ENCODE measurements at regions not wholly inside any gene's neighbourhood (a gene's known extent, or its start where the extent isn't known, plus 50 kb on each side); places are given as distances from the start of the nearest gene placed in this dataset.

DNA sequence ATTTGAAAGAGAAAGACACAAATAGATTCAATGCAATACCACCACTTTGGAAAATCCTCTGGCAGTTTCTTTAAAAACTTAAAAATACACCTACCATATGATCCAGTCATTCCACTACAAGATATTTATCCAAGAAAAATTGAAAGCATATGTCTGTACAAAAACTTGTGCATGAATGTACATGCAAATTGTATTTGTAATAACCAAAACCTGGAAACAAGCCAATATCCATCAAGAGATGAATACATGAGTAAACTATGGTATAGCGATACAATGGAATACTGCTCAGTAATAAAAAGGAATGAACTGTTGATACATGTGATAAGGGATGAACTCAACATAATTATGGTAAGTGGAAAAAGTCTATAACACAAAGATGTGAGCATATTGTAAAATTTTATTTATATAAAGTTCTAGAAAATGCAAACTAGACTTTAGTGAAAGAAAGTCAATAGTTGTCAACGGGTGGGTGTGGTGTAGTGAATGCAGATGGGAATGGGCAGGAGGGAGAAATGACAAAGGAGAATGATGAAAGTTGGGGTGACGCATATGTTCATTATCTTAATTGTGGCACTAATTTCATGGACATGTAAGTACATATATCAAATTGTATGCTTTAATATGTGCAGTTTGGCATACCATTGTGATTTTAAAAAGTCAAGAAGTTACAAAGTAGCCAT lies 347.5 kb downstream of the SAMD5 start:
- no peak overlapping the region for H3K4ac ChIP-seq (replicated peaks; ENCODE audit: insufficient read length, low read depth, low read length)
- no peak overlapping the region for H2BK20ac ChIP-seq (ENCODE audit: low read length)
- H4K8ac ChIP-seq (ENCODE audit: extremely low read depth, insufficient read depth, low read length): no peak overlapping the region
- no peaks in the 10 kb centered on the region for H4K20me1 ChIP-seq (replicated peaks in 1 of 2; ENCODE audit: control insufficient read depth in 1 of 2, insufficient read depth in 2 of 2, low read length in 2 of 2)
- H3K27ac ChIP-seq (ENCODE audit: low read depth, low read length): no peak overlapping the region
- H3K4me1 ChIP-seq (replicated peaks in 1 of 4; ENCODE audit: control insufficient read depth in 3 of 4, insufficient read depth in 4 of 4, low read length in 3 of 4): no peaks in the 10 kb centered on the region
- no peak for DNase-seq (ENCODE audit: low read depth in 1 of 2, low spot score in 2 of 2)
- no peak overlapping the region for H2BK15ac ChIP-seq (ENCODE audit: low read length)
- H2AFZ ChIP-seq (ENCODE audit: low read length): no peak overlapping the region
- H3K14ac ChIP-seq (ENCODE audit: insufficient read length): no peak overlapping the region
- POLR2A ChIA-PET (ENCODE audit: partially characterized antibody): no interaction called here
- no peaks in the 10 kb centered on the region for H3K79me2 ChIP-seq (ENCODE audit: control insufficient read depth in 1 of 2, insufficient read depth in 2 of 2, low read length in 2 of 2)
- no peak overlapping the region for H2BK5ac ChIP-seq (ENCODE audit: low read depth, low read length)
- no peak overlapping the region for H2BK120ac ChIP-seq (replicated peaks; ENCODE audit: low read depth, low read length)
- H3K56ac ChIP-seq (replicated peaks; ENCODE audit: insufficient read length, low read depth, low read length): no peak overlapping the region
- CTCF ChIA-PET (ENCODE audit: partially characterized antibody): interaction anchor here (1.3 to 1.6 kb wide), 2 partner anchors 9 to 13 kb away, joined by 3 to 4 read pairs; no protein-coding TSS in a partner anchor
- no peaks in the 10 kb centered on the region for H3K23me2 ChIP-seq (ENCODE audit: low read depth, low read length)
- no peaks in the 10 kb centered on the region for H3K9me3 ChIP-seq (ENCODE audit: insufficient read depth in 2 of 2, low read depth in 1 of 2, low read length in 1 of 2)
- TF ChIP-seq ATF2 (IDR thresholded peaks at IDR 0.05; ENCODE audit: low read length) (no peak), BRCA1 (IDR thresholded peaks at IDR 0.05; ENCODE audit: low read depth, low read length) (no peak), NRF1 (IDR thresholded peaks at IDR 0.05; ENCODE audit: low read depth, low read length) (no peak), BCL11A (IDR thresholded peaks at IDR 0.05; ENCODE audit: low read depth in 2 of 2, low read length in 2 of 2) (no peak), TBP (IDR thresholded peaks at IDR 0.05; ENCODE audit: low read depth, low read length) (no peak), ZNF274 (IDR thresholded peaks at IDR 0.05; ENCODE audit: borderline replicate concordance, extremely low read depth, low read length) (no peak), SP1 (IDR thresholded peaks at IDR 0.05; ENCODE audit: low read depth, low read length) (no peak), CHD1 (IDR thresholded peaks at IDR 0.05; ENCODE audit: low read depth, low read length) (no peak)
- TF ChIP-seq, protein P1, sequence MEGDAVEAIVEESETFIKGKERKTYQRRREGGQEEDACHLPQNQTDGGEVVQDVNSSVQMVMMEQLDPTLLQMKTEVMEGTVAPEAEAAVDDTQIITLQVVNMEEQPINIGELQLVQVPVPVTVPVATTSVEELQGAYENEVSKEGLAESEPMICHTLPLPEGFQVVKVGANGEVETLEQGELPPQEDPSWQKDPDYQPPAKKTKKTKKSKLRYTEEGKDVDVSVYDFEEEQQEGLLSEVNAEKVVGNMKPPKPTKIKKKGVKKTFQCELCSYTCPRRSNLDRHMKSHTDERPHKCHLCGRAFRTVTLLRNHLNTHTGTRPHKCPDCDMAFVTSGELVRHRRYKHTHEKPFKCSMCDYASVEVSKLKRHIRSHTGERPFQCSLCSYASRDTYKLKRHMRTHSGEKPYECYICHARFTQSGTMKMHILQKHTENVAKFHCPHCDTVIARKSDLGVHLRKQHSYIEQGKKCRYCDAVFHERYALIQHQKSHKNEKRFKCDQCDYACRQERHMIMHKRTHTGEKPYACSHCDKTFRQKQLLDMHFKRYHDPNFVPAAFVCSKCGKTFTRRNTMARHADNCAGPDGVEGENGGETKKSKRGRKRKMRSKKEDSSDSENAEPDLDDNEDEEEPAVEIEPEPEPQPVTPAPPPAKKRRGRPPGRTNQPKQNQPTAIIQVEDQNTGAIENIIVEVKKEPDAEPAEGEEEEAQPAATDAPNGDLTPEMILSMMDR (IDR thresholded peaks at IDR 0.05; ENCODE audit: control extremely low read depth in 1 of 3, insufficient read depth in 1 of 3, low read depth in 1 of 3, low read length in 3 of 3): no peak
- H2AK5ac ChIP-seq (ENCODE audit: low read depth, low read length): no peak overlapping the region
- no peak for FAIRE-seq
- no peak overlapping the region for H3K23ac ChIP-seq (ENCODE audit: insufficient read length)
- no peak overlapping the region for H4K5ac ChIP-seq (ENCODE audit: insufficient read length, low read depth, low read length)
- no peaks in the 10 kb centered on the region for H3K36me3 ChIP-seq (ENCODE audit: control insufficient read depth in 2 of 4, insufficient read depth in 4 of 4, low read length in 3 of 4)
- no peak overlapping the region for H3K9ac ChIP-seq (replicated peaks in 1 of 4; ENCODE audit: extremely low read depth in 1 of 4, low read depth in 3 of 4, low read length in 3 of 4)
- H3K4me2 ChIP-seq (ENCODE audit: insufficient read depth in 1 of 2, low read depth in 2 of 2, low read length in 2 of 2): no peak overlapping the region
- no peak overlapping the region for H2BK12ac ChIP-seq (ENCODE audit: low read depth, low read length)
- H3K79me1 ChIP-seq (ENCODE audit: low read depth, low read length): no peaks in the 10 kb centered on the region
- H3K18ac ChIP-seq (ENCODE audit: extremely low read depth, low read length): no peak overlapping the region
- H3K4me3 ChIP-seq (ENCODE audit: extremely low read depth in 1 of 4, insufficient read depth in 2 of 4, low read depth in 3 of 4, low read length in 4 of 4): no peak overlapping the region
- H4K91ac ChIP-seq (replicated peaks; ENCODE audit: insufficient read length, low read length): no peak overlapping the region
- WGBS, 2 experiments (ENCODE audit: extremely low coverage in 1 of 2, insufficient coverage in 1 of 2, insufficient read length in 1 of 2, insufficient replicate concordance in 2 of 2, low coverage in 1 of 2, low lambda C conversion rate in 2 of 2, missing lambda C conversion rate in 1 of 2): 79% methylated on average over 3 of the region's 3 CpGs; no CpG with 5 or more reads in 1 of the 2 experiments
- no peaks in the 10 kb centered on the region for H3K27me3 ChIP-seq (replicated peaks in 1 of 4; ENCODE audit: control insufficient read depth in 3 of 4, extremely low read depth in 1 of 4, insufficient read depth in 3 of 4, low read length in 3 of 4)

Measured in H1 (cell line).